OCI-LY3 (cell line): ENCODE measurements at regions not wholly inside any gene's neighbourhood (a gene's known extent, or its start where the extent isn't known, plus 50 kb on each side); places are given as distances from the start of the nearest gene placed in this dataset.

Experiments used
- EZH2phosphoT487 ChIP-seq: fragments of 200-600 bp; shearing (Covaris generic); IDR thresholded peaks from 2 replicates; pipeline ENCODE4 v1.6.1; 2018; ENCODE audit warnings: antibody characterized with exemption, mixed run types, low read depth
- TF ChIP-seq, protein P1 (sequence below): fragments of 200-600, 300-600 bp; sonication (generic); IDR thresholded peaks from 2 replicates; pipeline ENCODE4 v1.5.1; 2014; ENCODE audit warnings: antibody characterized with exemption, low read length, low read depth

DNA sequence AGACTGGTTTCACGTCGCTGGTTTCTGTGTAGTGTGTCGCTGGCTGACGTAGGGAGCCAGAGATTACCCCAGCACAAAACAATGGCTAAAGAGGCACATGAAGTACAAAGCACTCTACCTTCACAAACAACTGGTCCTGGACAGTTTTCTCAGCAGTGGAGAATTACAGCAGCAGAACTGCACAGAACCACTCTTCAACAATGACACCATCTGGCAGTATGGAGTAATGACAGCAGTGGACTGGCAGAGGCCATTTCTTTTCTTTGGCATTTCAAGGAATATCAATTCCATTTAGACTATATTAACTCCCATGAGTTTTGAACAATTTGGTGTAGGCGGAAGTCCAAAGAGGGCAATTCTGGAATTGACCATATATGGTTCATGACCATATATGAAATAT lies 1074.1 kb downstream of the AACS start:
- TF ChIP-seq, protein P1, sequence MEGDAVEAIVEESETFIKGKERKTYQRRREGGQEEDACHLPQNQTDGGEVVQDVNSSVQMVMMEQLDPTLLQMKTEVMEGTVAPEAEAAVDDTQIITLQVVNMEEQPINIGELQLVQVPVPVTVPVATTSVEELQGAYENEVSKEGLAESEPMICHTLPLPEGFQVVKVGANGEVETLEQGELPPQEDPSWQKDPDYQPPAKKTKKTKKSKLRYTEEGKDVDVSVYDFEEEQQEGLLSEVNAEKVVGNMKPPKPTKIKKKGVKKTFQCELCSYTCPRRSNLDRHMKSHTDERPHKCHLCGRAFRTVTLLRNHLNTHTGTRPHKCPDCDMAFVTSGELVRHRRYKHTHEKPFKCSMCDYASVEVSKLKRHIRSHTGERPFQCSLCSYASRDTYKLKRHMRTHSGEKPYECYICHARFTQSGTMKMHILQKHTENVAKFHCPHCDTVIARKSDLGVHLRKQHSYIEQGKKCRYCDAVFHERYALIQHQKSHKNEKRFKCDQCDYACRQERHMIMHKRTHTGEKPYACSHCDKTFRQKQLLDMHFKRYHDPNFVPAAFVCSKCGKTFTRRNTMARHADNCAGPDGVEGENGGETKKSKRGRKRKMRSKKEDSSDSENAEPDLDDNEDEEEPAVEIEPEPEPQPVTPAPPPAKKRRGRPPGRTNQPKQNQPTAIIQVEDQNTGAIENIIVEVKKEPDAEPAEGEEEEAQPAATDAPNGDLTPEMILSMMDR = peak; percentile 20; the same call in 1 of the 2 replicates
- no peak for TF ChIP-seq EZH2phosphoT487
